ENCODE measurements at regions not wholly inside any gene's neighbourhood (a gene's known extent, or its start where the extent isn't known, plus 50 kb on each side); places are given as distances from the start of the nearest gene placed in this dataset.

DNA sequence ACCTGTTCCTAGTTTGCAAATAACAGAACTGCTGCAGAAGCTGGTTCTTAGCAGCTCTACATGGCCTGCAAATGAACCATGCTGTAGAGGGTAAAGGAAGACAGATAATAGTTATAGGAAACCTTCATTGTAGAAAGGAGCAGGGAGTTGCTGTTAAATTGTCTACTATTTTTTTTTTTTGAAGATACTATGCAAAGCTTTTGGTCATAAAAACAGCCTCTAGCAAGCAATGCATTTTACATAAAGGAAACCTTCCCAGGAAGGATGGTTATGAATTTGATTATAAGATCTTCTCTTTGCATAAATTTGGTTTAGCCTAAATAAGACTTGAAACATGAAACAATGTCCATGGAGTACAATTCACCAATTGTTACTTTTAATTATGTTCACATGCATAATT, 793.4 kb downstream of the SLC4A3 start:
- Histone ChIP-seq H3K4me1 (no peaks in the 10 kb centered on the region), H3K9me3 (no peaks in the 10 kb centered on the region), H3K27me3 (no peaks in the 10 kb centered on the region), H3K27ac (no peak overlapping the region), H3K4me3 (no peak overlapping the region), H3K36me3 (no peaks in the 10 kb centered on the region)
- TF ChIP-seq, protein P1, sequence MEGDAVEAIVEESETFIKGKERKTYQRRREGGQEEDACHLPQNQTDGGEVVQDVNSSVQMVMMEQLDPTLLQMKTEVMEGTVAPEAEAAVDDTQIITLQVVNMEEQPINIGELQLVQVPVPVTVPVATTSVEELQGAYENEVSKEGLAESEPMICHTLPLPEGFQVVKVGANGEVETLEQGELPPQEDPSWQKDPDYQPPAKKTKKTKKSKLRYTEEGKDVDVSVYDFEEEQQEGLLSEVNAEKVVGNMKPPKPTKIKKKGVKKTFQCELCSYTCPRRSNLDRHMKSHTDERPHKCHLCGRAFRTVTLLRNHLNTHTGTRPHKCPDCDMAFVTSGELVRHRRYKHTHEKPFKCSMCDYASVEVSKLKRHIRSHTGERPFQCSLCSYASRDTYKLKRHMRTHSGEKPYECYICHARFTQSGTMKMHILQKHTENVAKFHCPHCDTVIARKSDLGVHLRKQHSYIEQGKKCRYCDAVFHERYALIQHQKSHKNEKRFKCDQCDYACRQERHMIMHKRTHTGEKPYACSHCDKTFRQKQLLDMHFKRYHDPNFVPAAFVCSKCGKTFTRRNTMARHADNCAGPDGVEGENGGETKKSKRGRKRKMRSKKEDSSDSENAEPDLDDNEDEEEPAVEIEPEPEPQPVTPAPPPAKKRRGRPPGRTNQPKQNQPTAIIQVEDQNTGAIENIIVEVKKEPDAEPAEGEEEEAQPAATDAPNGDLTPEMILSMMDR (IDR thresholded peaks at IDR 0.05): no peak
- TF ChIP-seq POLR2A (IDR thresholded peaks at IDR 0.05): no peak
- TF ChIP-seq EP300 (IDR thresholded peaks at IDR 0.05): no peak
- no peak for DNase-seq (ENCODE audit: low spot score in 2 of 2)

DNA sequence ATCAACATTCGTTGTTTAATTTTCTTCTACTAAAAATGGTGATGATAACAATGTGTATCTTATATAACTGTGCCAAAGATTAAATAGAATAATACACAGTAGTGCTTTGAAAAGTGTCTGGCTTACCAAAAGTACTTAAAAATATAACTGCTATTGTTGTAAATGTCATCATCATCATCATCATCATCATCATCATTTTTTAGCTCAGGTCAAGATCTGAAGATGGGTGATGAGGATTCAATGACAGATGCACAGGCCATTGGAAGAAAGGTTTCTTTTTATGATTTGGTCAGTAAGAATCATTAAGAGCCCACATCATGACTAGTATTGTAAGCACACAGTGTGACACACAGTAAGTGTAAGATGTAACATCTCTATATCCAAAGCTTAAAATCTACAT, 795.2 kb downstream of the SLC4A3 start:
- Histone ChIP-seq H3K4me1 (no peaks in the 10 kb centered on the region), H3K4me3 (no peak overlapping the region), H3K27me3 (no peaks in the 10 kb centered on the region), H3K27ac (no peak overlapping the region), H3K9me3 (no peaks in the 10 kb centered on the region), H3K36me3 (no peaks in the 10 kb centered on the region)
- TF ChIP-seq, protein P1 (IDR thresholded peaks at IDR 0.05): no peak
- TF ChIP-seq EP300 (IDR thresholded peaks at IDR 0.05) (no peak), POLR2A (IDR thresholded peaks at IDR 0.05) (no peak)
- DNase-seq (ENCODE audit: low spot score in 2 of 2): no peak
- 50 to 67% methylated on average over 1 of the region's 1 CpG for WGBS, 2 donors

DNA sequence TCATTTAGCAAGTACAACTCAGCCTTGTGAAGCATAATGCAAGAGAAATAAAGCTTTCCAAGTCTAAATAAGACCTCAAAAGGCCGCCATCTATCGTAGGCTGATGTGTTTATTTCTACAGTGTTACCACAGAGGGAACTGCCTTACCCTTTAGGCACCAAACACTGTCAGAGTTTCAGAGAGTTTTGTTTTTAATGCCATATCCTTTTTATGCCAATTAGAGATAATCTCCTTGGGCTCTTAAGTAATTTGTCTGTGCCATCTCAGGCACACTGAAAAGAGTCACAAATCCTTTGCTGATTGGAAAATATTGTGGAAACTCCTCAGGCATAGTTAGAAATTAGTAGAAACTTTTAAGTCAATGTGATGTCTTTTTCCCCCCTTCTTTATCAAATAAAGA, 797.1 kb downstream of the SLC4A3 start:
- no peak for DNase-seq (ENCODE audit: low spot score in 2 of 2)
- Histone ChIP-seq H3K4me1 (no peaks in the 10 kb centered on the region), H3K27ac (no peak overlapping the region), H3K36me3 (no peaks in the 10 kb centered on the region), H3K9me3 (no peaks in the 10 kb centered on the region), H3K27me3 (no peaks in the 10 kb centered on the region), H3K4me3 (no peak overlapping the region)
- 72 to 80% methylated on average over 2 of the region's 2 CpGs for WGBS, 2 donors
- TF ChIP-seq, protein P1 (IDR thresholded peaks at IDR 0.05): no peak
- no peak for TF ChIP-seq POLR2A (IDR thresholded peaks at IDR 0.05)

DNA sequence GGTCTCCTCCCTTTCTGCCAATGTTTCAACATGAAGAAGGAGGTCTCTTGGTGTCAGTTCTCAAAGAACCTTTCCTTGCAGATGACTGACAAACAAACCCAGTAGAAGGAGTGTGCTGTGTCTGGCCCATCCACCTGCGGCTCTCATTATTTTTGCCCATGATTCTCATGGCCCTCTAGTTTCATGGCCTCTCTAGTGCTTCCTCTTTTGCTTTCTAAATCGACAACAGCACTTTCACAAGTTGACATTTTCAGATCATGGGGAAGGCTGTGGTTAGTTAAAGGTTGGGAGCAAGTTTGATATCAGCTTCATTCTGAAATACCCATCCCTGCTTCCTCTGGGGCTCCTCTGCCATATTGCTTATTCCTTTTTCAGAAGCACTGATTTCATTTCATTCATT, 805.2 kb downstream of the SLC4A3 start:
- H3K36me3 ChIP-seq: no peaks in the 10 kb centered on the region
- no peak for DNase-seq (ENCODE audit: low spot score in 2 of 2)
- no peak overlapping the region for H3K4me3 ChIP-seq
- H3K27me3 ChIP-seq: no peaks in the 10 kb centered on the region
- H3K27ac ChIP-seq: no peak overlapping the region
- H3K9me3 ChIP-seq: no peaks in the 10 kb centered on the region
- H3K4me1 ChIP-seq: no peaks in the 10 kb centered on the region
- WGBS, 2 donors: 85 to 93% methylated on average over 2 of the region's 2 CpGs
- TF ChIP-seq, protein P1 (IDR thresholded peaks at IDR 0.05): no peak
- no peak for TF ChIP-seq POLR2A (IDR thresholded peaks at IDR 0.05)
- no peak for TF ChIP-seq EP300 (IDR thresholded peaks at IDR 0.05)

DNA sequence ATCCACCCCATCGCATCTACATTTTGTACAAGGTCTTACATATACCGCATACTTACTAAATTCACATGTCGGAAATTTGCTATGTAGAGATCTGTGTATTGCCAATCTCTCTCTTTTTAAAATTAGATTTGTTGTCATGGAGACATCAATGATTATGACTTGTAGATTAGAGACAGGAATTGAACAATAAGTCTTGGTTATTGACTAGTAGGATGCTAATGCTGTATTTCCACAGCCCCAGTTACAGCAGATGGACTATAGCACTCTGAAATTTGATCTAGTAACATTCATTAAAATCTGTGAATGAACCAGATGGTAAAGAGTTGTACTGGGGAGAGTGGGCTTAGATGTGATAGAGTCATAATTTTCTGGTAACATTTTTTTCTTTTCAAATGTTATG, 805.7 kb downstream of the SLC4A3 start:
- Histone ChIP-seq H3K27ac (no peak overlapping the region), H3K36me3 (no peaks in the 10 kb centered on the region), H3K27me3 (no peaks in the 10 kb centered on the region), H3K4me1 (no peaks in the 10 kb centered on the region), H3K9me3 (no peaks in the 10 kb centered on the region), H3K4me3 (no peak overlapping the region)
- TF ChIP-seq EP300 (IDR thresholded peaks at IDR 0.05) (no peak), POLR2A (IDR thresholded peaks at IDR 0.05) (no peak)
- TF ChIP-seq, protein P1 (IDR thresholded peaks at IDR 0.05): no peak
- no peak for DNase-seq (ENCODE audit: low spot score in 2 of 2)
- WGBS, 2 donors: 95 to 98% methylated on average over 3 of the region's 3 CpGs
